HG03521 (cell line): ENCODE measurements at regions not wholly inside any gene's neighbourhood (a gene's known extent, or its start where the extent isn't known, plus 50 kb on each side); places are given as distances from the start of the nearest gene placed in this dataset.

Source experiments
- ATAC-seq: cut with Tn5 transposase; IDR thresholded peaks from one replicate; pipeline ENCODE4 v1.9.1; 2021; ENCODE audit warnings: mild to moderate bottlenecking, moderate library complexity; ENCODE audit not compliant: unreplicated experiment

- ATAC-seq, result no peak
Observed at GRCh38 chr3:80241791-80242190, 474.0 kb upstream of the ROBO1 start.

GRCh38 chr3:80239301-80239700 lies 471.5 kb upstream of the ROBO1 start:
- ATAC-seq, result no peak

- no peak for ATAC-seq
Observed at GRCh38 chr3:80238606-80239005, 470.8 kb upstream of the ROBO1 start.

- ATAC-seq, result no peak
Observed at GRCh38 chr3:80238152-80238551, 470.4 kb upstream of the ROBO1 start.

- ATAC-seq, result no peak
Observed at GRCh38 chr3:80234706-80235105, 466.9 kb upstream of the ROBO1 start.

- no peak for ATAC-seq
Observed at GRCh38 chr3:80233576-80233975, 465.8 kb upstream of the ROBO1 start.

- no peak for ATAC-seq
Observed at GRCh38 chr3:80232760-80233159, 465.0 kb upstream of the ROBO1 start.

- ATAC-seq, result no peak
Observed at GRCh38 chr3:80230962-80231361, 463.2 kb upstream of the ROBO1 start.

- ATAC-seq, result no peak
Observed at GRCh38 chr3:80227216-80227615, 459.4 kb upstream of the ROBO1 start.

- no peak for ATAC-seq
Observed at GRCh38 chr3:80215191-80215590, 447.4 kb upstream of the ROBO1 start.

- ATAC-seq, result no peak
Observed at GRCh38 chr3:80213086-80213485, 445.3 kb upstream of the ROBO1 start.

- ATAC-seq, result no peak
Observed at GRCh38 chr3:80192936-80193335, 425.1 kb upstream of the ROBO1 start.

GRCh38 chr3:80190051-80190450 lies 422.3 kb upstream of the ROBO1 start:
- ATAC-seq, result no peak

- ATAC-seq, result no peak
Observed at GRCh38 chr3:80187981-80188380, 420.2 kb upstream of the ROBO1 start.

- no peak for ATAC-seq
Observed at GRCh38 chr3:80159990-80160506, 392.2 kb upstream of the ROBO1 start.

GRCh38 chr3:80158332-80158731 lies 390.5 kb upstream of the ROBO1 start:
- no peak for ATAC-seq

- no peak for ATAC-seq
Observed at GRCh38 chr3:80157546-80157945, 389.7 kb upstream of the ROBO1 start.

- no peak for ATAC-seq
Observed at GRCh38 chr3:80152692-80153091, 384.9 kb upstream of the ROBO1 start.

- no peak for ATAC-seq
Observed at GRCh38 chr3:80142714-80143113, 374.9 kb upstream of the ROBO1 start.

GRCh38 chr3:80141557-80141956 lies 373.8 kb upstream of the ROBO1 start:
- ATAC-seq, result no peak

- no peak for ATAC-seq
Observed at GRCh38 chr3:80116281-80116680, 348.5 kb upstream of the ROBO1 start.

GRCh38 chr3:80114694-80115093 lies 346.9 kb upstream of the ROBO1 start:
- ATAC-seq, result no peak

- no peak for ATAC-seq
Observed at GRCh38 chr3:80113331-80113730, 345.5 kb upstream of the ROBO1 start.
